ENCODE measurements at regions not wholly inside any gene's neighbourhood (a gene's known extent, or its start where the extent isn't known, plus 50 kb on each side); places are given as distances from the start of the nearest gene placed in this dataset.
A peak's percentile ranks its signal among the peaks of the same experiment; 100 is the strongest.
"Not testable (repeated sequence)": the region's sequence is repeated elsewhere in the genome, so short reads cannot be mapped to it uniquely, and the experiment has no call there.

DNA sequence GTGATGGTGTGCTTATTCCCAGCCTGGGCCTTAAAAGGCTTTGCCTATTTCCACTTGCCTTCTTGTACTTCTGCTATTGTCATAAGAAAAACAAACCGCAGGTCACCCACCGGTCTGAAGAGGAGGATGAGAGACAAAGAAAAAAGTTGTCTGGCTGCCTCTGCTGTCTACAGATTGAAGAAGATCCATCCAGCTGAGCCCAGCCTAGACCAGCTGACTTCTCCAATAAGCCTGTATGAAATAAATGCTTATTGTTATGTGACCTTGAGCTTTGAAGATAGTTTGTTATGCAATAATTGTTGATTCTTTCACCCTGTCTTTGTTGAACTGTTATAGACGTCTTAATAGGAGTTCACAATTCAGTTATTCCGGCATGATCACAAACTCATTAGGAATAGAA lies 223.8 kb upstream of the PRSS16 start:
- DNase-seq (ENCODE audit: low read depth) = no peak
- no peak overlapping the region for H3K4me3 ChIP-seq (replicated peaks; ENCODE audit: low read depth, low read length)
- TF ChIP-seq, protein P1, sequence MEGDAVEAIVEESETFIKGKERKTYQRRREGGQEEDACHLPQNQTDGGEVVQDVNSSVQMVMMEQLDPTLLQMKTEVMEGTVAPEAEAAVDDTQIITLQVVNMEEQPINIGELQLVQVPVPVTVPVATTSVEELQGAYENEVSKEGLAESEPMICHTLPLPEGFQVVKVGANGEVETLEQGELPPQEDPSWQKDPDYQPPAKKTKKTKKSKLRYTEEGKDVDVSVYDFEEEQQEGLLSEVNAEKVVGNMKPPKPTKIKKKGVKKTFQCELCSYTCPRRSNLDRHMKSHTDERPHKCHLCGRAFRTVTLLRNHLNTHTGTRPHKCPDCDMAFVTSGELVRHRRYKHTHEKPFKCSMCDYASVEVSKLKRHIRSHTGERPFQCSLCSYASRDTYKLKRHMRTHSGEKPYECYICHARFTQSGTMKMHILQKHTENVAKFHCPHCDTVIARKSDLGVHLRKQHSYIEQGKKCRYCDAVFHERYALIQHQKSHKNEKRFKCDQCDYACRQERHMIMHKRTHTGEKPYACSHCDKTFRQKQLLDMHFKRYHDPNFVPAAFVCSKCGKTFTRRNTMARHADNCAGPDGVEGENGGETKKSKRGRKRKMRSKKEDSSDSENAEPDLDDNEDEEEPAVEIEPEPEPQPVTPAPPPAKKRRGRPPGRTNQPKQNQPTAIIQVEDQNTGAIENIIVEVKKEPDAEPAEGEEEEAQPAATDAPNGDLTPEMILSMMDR (IDR thresholded peaks at IDR 0.05; ENCODE audit: low read length, missing control alignments) = no peak

DNA sequence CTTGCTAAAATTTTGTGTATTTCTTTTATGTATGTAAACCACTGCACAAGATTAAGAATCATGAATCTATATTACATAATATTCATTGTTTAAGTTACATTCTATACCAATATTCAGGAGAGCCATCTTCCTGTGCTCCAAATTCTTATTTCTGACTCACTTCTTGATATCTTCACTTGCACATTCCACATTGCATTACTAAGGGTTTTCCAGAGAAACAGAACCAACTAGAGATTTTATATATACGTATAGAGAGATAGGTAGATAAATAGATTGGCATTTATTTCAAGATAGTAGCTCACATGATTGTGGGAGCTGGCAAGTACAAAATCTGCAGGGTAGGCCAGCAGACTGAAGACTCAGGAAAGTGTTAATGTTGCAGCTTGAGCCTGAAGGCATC lies 222.2 kb upstream of the PRSS16 start:
- TF ChIP-seq, protein P1 (IDR thresholded peaks at IDR 0.05; ENCODE audit: low read length, missing control alignments) = no peak
- DNase-seq (ENCODE audit: low read depth) = peak; percentile 16
- H3K4me3 ChIP-seq (replicated peaks; ENCODE audit: low read depth, low read length) = no peak overlapping the region

DNA sequence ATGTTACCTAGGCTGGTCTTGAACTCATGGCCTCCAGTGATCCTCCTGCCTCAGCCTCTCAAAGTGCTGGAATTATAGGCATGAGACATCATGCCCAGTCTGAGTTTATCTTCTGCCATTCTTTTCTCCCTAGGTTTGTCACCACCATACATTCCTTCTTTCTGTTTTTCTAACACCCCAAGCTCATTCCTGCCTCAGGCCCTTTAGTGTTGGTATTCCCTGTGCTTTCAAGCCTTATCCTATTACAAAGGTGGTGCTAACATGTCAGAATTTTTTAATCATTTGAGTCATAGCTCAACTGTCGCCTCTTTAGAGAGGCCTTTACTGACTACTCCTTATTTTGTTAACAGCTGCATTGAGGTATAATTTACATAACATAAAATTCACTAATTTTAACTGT lies 221.1 kb upstream of the PRSS16 start:
- no peak overlapping the region for H3K4me3 ChIP-seq (replicated peaks; ENCODE audit: low read depth, low read length)
- TF ChIP-seq, protein P1 (IDR thresholded peaks at IDR 0.05; ENCODE audit: low read length, missing control alignments) = no peak
- no peak for DNase-seq (ENCODE audit: low read depth)

DNA sequence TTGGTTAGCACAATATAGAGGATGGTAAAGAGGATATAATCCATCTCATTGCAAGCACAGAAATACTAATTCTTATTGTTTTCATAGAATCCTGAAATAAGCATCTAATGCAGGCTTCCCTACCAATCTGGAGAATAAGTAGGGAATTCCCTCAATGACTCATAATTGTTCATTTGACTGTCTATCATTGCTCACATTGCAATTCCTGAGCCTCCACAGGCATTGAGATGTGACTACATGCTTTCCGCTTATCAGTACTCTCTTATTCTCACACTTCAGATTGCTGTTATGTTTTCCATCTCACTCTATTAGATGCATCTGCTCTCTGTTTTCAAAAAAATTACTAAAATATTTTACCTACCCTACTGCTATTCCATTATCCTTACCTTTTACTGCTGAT lies 216.2 kb upstream of the PRSS16 start:
- TF ChIP-seq, protein P1 (IDR thresholded peaks at IDR 0.05; ENCODE audit: low read length, missing control alignments) = no peak
- H3K4me3 ChIP-seq (replicated peaks; ENCODE audit: low read depth, low read length) = no peak overlapping the region
- peak; percentile 33 for DNase-seq (ENCODE audit: low read depth)

DNA sequence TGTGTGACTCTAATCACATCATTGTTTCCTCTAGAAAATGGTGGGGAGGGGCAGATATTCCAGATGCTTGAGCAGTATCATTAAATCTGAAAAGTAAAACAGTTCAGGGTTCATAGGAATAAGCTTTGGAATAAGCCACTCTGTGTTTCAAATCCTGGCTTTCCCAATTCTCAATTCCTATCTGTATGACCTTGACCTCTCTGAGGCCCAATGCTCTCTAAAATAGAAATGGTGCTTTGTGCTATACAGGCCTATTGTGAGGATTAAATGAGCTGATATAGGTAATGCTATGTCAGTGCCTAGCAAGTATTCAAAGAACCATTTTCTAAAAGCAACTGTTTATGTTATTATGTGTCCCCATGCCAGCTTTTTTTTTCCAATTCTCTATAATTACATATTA lies 209.0 kb upstream of the PRSS16 start:
- TF ChIP-seq, protein P1 (IDR thresholded peaks at IDR 0.05; ENCODE audit: low read length, missing control alignments) = no peak
- no peak for DNase-seq (ENCODE audit: low read depth)
- H3K4me3 ChIP-seq (replicated peaks; ENCODE audit: low read depth, low read length) = no peak overlapping the region

DNA sequence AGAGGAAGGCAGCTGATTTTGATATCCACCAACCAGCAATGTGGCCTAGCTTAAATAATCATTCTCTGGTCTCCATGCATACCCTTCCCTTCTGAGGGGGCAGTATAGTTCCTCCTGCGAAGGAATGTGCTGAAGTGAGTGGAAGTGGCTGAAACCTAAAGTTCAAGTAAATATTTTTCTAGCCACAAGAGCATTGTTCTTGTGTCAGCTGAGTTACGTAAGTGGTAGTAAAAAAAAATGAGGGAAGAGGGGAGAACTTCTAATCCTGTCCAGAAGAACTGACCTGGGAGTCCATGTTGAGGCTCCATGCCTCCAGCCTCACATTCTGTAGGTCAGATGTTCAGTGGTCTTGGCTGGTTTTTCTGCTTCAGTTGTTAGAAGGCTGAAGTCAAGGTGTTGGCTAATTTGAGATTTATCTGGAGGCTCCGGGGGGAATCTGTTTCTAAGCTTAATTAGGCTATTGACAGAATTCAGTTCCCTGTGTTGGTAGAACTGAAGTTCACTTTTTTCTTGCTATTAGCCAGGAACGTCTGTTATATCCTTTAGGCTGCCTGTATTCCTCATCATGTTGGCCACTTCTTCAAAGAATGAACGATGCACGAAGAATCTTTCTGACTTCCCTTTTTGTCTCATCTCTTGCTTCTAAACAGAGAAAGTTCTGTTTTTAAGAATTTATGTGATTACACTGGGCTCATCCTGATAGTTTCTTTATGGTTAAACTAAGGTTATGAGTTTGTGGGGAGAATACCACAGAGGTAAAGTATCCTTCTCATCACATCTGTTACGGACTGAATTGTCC lies 207.1 kb upstream of the PRSS16 start:
- H3K4me3 ChIP-seq (replicated peaks; ENCODE audit: low read depth, low read length) = no peak overlapping the region
- TF ChIP-seq, protein P1 (IDR thresholded peaks at IDR 0.05; ENCODE audit: low read length, missing control alignments) = no peak
- DNase-seq (ENCODE audit: low read depth) = peak; percentile 59

DNA sequence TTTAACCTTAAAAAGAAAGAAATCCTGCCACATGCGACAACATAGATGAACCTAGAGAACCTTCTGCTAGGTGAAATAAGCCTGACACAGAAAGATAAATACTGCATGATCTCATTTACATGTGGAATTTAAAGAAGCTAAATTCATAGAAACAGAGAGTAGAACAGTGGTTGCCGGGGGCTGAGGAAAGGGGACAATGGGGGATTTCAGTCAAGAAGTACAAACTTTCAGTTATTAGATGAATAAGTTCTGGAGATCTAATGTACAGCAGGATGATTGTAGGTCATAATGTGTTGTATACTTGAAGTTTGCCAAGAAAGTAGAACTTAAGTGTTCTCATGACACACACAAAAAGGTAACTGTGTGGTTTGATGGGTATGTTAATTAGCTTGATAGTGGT lies 204.3 kb upstream of the PRSS16 start:
- no peak overlapping the region for H3K4me3 ChIP-seq (replicated peaks; ENCODE audit: low read depth, low read length)
- TF ChIP-seq, protein P1 (IDR thresholded peaks at IDR 0.05; ENCODE audit: low read length, missing control alignments) = no peak
- no peak for DNase-seq (ENCODE audit: low read depth)

DNA sequence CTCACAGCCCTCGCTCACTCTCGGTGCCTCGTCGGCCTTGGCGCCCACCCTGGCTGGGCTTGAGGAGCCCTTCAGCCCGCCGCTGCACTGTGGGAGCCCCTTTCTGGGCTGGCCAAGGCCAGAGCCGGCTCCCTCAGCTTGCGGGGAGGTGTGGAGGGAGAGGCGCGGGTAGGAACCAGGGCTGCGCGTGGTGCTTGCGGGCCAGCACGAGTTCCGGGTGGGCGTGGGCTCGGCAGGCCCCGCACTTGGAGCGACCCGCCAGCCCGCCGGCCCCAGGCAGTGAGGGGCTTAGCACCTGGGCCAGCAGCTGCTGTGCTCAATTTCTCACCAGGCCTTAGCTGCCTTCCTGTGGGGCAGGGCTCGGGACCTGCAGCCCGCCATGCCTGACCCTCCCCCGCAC lies 202.4 kb upstream of the PRSS16 start:
- not testable (repeated sequence) for H3K4me3 ChIP-seq (replicated peaks; ENCODE audit: low read depth, low read length); DNase-seq (ENCODE audit: low read depth)

DNA sequence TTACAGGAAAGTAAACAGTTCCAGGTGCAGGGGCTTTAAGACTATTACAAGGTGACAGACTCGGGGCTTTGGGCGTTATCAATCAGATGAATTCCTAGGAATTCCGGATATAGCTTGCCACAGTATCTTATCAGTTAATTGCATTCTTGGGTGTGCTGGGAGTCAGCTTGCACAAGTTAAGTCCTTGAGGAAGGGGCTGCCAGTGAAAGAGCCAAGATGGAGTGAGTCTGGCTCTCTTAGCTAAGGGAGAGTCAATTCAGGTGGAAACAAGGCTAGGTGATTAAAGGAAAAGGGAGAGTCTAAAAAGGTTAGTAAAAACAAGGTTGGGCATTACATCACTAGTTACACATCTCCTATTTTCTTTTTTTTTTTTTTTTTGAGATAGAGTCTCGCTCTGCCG lies 199.8 kb upstream of the PRSS16 start:
- DNase-seq (ENCODE audit: low read depth); H3K4me3 ChIP-seq (replicated peaks; ENCODE audit: low read depth, low read length): not testable (repeated sequence)
